B cell (primary cell): ENCODE measurements at regions not wholly inside any gene's neighbourhood (a gene's known extent, or its start where the extent isn't known, plus 50 kb on each side); places are given as distances from the start of the nearest gene placed in this dataset.

ENCODE experiments used
- EZH2 ChIP-seq: IDR thresholded peaks from 2 replicates; pipeline ENCODE4 v1.6.1; 2012; ENCODE audit warnings: borderline replicate concordance, low read depth, mild to moderate bottlenecking, moderate library complexity, low read length; ENCODE audit not compliant: insufficient read depth, poor library complexity, severe bottlenecking
- TF ChIP-seq, protein P1 (sequence below): fragments of 200-600 bp; IDR thresholded peaks from one replicate; pipeline ENCODE4 v1.8.0; 2022; ENCODE audit warnings: antibody characterized with exemption, mild to moderate bottlenecking

DNA sequence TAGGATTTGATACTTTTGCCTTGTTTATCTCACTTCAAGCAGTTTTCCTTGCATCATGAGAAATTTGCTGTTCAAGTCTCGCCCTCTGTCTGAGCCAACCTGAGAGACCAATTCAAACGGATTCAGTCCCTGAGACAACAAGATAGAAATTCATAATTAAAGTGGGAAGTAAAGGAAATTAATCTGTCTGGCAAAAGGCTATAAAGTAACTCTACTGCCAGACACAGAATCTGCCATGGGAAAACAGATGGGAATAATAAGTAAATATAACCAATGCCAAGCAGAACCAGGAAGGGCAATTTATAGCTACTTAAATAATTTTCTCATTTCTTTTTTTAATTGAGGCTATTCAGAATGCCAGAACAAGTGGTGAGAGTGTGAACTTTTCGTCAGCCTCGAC, 239.6 kb downstream of the TFAP2C start:
- TF ChIP-seq, protein P1, sequence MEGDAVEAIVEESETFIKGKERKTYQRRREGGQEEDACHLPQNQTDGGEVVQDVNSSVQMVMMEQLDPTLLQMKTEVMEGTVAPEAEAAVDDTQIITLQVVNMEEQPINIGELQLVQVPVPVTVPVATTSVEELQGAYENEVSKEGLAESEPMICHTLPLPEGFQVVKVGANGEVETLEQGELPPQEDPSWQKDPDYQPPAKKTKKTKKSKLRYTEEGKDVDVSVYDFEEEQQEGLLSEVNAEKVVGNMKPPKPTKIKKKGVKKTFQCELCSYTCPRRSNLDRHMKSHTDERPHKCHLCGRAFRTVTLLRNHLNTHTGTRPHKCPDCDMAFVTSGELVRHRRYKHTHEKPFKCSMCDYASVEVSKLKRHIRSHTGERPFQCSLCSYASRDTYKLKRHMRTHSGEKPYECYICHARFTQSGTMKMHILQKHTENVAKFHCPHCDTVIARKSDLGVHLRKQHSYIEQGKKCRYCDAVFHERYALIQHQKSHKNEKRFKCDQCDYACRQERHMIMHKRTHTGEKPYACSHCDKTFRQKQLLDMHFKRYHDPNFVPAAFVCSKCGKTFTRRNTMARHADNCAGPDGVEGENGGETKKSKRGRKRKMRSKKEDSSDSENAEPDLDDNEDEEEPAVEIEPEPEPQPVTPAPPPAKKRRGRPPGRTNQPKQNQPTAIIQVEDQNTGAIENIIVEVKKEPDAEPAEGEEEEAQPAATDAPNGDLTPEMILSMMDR = no peak
- no peak for TF ChIP-seq EZH2
